Fibroblast of lung (primary cell): ENCODE measurements at regions not wholly inside any gene's neighbourhood (a gene's known extent, or its start where the extent isn't known, plus 50 kb on each side); places are given as distances from the start of the nearest gene placed in this dataset.

Source experiments
- DNase-seq, 2 donors: peaks; one replicate each; pipeline versions ENCODE4 v3.0.0 to v3.0.0-alpha.2; 2010; ENCODE audit warnings: low read depth in 2 of 2
- H2AFZ ChIP-seq: 2 replicates; pipeline ENCODE4 v1.5.1; 2012; ENCODE audit warnings: low read length, control low read depth, inconsistent platforms
- H3K27ac ChIP-seq: 2 replicates; pipeline ENCODE4 v1.5.1; 2011; ENCODE audit warnings: low read length, control low read depth; ENCODE audit not compliant: insufficient read depth
- H3K27me3 ChIP-seq: 2 replicates; pipeline ENCODE4 v1.5.1; 2011; ENCODE audit warnings: mild to moderate bottlenecking, low read length; ENCODE audit not compliant: control insufficient read depth, insufficient read depth
- H3K36me3 ChIP-seq: 2 replicates; pipeline ENCODE4 v1.5.1; 2011; ENCODE audit warnings: low read length; ENCODE audit not compliant: control insufficient read depth, insufficient read depth
- H3K4me1 ChIP-seq: 2 replicates; pipeline ENCODE4 v1.5.1; 2011; ENCODE audit warnings: low read length; ENCODE audit not compliant: control insufficient read depth, insufficient read depth; ENCODE audit errors: extremely low read depth
- H3K4me2 ChIP-seq: 2 replicates; pipeline ENCODE4 v1.5.1; 2011; ENCODE audit warnings: low read length, control low read depth; ENCODE audit not compliant: insufficient read depth; ENCODE audit errors: extremely low read depth
- H3K4me3 ChIP-seq, 4 experiments: fragments of 200-600 bp in 1 of 4; sonication (generic) in 1 of 4; replicated peaks in 1 of 4; 2 replicates each; pipeline ENCODE4 v1.5.1; 2011 to 2016; ENCODE audit warnings: low read length in 4 of 4, low read depth in 3 of 4, mild to moderate bottlenecking in 3 of 4, control low read depth in 2 of 4, inconsistent platforms in 1 of 4, mixed read lengths in 1 of 4; ENCODE audit not compliant: insufficient read depth in 1 of 4; ENCODE audit errors: control extremely low read depth in 1 of 4
- H3K79me2 ChIP-seq: 2 replicates; pipeline ENCODE4 v1.5.1; 2012; ENCODE audit warnings: mild to moderate bottlenecking, low read length, inconsistent platforms; ENCODE audit not compliant: control insufficient read depth, insufficient read depth
- H3K9ac ChIP-seq: 2 replicates; pipeline ENCODE4 v1.5.1; 2011; ENCODE audit warnings: mild to moderate bottlenecking, low read length, control low read depth; ENCODE audit not compliant: insufficient read depth
- H3K9me3 ChIP-seq: 2 replicates; pipeline ENCODE4 v1.5.1; 2012; ENCODE audit warnings: low read depth, low read length; ENCODE audit not compliant: control insufficient read depth, insufficient read depth
- H4K20me1 ChIP-seq: 2 replicates; pipeline ENCODE4 v1.5.1; 2011; ENCODE audit warnings: low read length; ENCODE audit not compliant: control insufficient read depth, insufficient read depth; ENCODE audit errors: extremely low read depth
- EZH2 ChIP-seq: IDR thresholded peaks from 2 replicates; pipeline ENCODE4 v1.5.1; 2012; ENCODE audit warnings: low read length, control low read depth, mild to moderate bottlenecking; ENCODE audit errors: missing control alignments
- TF ChIP-seq, protein P1 (sequence below), 2 donors: IDR thresholded peaks in 1 of 2; conservative IDR thresholded peaks in 1 of 2; 1 replicate in 1 of 2; 2 replicates in 1 of 2; pipeline ENCODE4 v1.5.1; 2011 to 2012; ENCODE audit warnings: low read length in 2 of 2, control low read depth in 1 of 2, inconsistent platforms in 1 of 2, low read depth in 1 of 2, mild to moderate bottlenecking in 1 of 2

DNA sequence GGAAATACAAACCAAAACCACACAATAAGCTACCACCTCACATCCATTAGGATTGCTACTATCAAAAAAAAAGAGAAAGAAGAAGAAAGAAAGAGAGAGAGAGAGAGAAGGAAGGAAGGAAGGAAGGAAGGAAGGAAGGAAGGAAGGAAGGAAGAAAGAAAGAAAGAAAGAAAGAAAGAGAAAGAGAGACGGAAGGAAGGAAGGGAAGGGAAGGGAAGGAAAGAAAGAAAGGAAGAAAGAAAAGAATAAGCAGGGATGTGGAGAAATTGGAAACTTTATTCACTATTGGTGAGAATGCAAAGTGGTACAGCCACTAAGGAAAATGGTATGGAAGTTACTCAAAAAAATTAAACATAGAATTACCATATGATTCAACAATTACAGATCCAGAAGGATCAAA lies 159.9 kb downstream of the ID4 start:
- no peak for TF ChIP-seq EZH2
- TF ChIP-seq, protein P1, sequence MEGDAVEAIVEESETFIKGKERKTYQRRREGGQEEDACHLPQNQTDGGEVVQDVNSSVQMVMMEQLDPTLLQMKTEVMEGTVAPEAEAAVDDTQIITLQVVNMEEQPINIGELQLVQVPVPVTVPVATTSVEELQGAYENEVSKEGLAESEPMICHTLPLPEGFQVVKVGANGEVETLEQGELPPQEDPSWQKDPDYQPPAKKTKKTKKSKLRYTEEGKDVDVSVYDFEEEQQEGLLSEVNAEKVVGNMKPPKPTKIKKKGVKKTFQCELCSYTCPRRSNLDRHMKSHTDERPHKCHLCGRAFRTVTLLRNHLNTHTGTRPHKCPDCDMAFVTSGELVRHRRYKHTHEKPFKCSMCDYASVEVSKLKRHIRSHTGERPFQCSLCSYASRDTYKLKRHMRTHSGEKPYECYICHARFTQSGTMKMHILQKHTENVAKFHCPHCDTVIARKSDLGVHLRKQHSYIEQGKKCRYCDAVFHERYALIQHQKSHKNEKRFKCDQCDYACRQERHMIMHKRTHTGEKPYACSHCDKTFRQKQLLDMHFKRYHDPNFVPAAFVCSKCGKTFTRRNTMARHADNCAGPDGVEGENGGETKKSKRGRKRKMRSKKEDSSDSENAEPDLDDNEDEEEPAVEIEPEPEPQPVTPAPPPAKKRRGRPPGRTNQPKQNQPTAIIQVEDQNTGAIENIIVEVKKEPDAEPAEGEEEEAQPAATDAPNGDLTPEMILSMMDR (conservative IDR thresholded peaks at IDR 0.05 in 1 of 2, IDR thresholded peaks at IDR 0.05 in 1 of 2; ENCODE audit: low read depth in 1 of 2, low read length in 2 of 2) = no peak
- H4K20me1 ChIP-seq = no peaks in the 10 kb centered on the region

DNA sequence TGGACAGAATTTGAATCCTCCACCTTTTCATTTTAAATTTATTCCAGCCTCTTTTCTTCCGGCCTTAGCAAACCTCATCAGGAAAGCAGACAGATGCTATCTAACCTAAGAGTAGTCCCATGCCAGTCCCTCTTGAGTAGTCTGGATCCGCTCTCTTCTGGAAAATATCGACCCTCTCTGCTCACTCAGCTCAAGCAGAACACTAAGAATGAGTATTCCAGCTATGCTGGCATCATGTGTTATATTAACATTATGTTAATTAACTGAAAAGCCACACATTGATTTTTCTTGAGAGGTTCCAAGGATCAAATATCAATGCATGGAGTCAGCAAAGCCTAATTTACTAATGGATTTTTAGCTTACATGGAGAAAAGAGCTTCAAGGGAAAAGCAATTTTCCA lies 161.4 kb downstream of the ID4 start:
- H3K27ac ChIP-seq = no peak overlapping the region
- no peak for TF ChIP-seq EZH2
- TF ChIP-seq, protein P1 (conservative IDR thresholded peaks at IDR 0.05 in 1 of 2, IDR thresholded peaks at IDR 0.05 in 1 of 2; ENCODE audit: low read depth in 1 of 2, low read length in 2 of 2) = no peak
- H3K4me1 ChIP-seq = no peaks in the 10 kb centered on the region
- no peaks in the 10 kb centered on the region for H3K27me3 ChIP-seq
- no peak overlapping the region for H3K4me3 ChIP-seq
- H3K4me2 ChIP-seq = no peak overlapping the region
- no peak for DNase-seq
- H3K79me2 ChIP-seq = no peaks in the 10 kb centered on the region
- H2AFZ ChIP-seq = no peak overlapping the region
- H3K36me3 ChIP-seq = no peaks in the 10 kb centered on the region
- no peak overlapping the region for H3K9ac ChIP-seq
- H3K9me3 ChIP-seq = no peaks in the 10 kb centered on the region
- H4K20me1 ChIP-seq = no peaks in the 10 kb centered on the region

More for the DNA sequence above, 159.9 kb downstream of the ID4 start:
- no peak overlapping the region for H3K4me3 ChIP-seq
- no peak overlapping the region for H3K27ac ChIP-seq
- no peaks in the 10 kb centered on the region for H3K27me3 ChIP-seq
- no peaks in the 10 kb centered on the region for H3K36me3 ChIP-seq
- no peak overlapping the region for H2AFZ ChIP-seq
- H3K4me1 ChIP-seq = no peaks in the 10 kb centered on the region
- H3K79me2 ChIP-seq = no peaks in the 10 kb centered on the region
- DNase-seq = no peak
- no peak overlapping the region for H3K9ac ChIP-seq
- no peaks in the 10 kb centered on the region for H3K9me3 ChIP-seq
- no peak overlapping the region for H3K4me2 ChIP-seq

DNA sequence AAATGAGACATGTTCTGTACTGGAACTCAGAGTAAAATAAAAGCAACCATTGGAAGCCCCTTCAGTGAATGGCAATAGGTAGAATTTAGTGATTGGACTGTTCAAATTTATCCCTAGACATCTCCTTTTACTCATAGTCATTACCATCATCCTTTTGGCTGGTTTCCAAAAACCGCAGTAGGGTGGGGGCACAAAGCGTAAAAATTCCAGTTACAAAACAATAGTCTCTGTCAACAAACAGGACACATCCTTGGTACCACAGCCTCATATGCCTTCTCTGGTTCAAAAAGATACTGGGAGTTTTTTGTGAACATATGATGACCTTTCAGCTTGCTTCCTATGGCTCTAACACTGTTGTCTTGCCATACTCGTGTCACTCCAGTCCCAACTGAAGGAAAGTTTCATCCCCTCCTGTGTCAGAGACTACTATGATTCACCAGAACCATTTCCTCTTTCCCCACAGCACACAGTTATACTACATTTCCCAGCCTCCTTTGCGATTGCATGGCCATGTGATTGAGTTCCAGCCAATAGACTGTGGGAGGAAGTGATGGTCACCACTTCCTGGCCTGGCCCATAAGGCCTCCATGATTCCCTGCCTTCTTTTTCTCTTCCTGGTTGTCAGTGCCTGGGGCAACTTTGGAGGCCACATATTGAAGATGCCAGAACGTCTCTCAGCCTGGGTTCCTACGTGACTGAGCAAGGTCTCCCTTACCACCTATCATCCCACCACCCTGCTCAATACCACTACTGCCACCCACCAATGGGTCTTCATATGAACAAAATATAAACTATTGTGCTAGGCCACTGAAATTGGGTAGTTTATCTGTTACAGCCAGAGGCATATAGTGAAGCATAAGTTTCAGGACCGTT lies 162.4 kb downstream of the ID4 start:
- Histone ChIP-seq H2AFZ (no peak overlapping the region), H3K4me2 (no peak overlapping the region), H3K27me3 (no peaks in the 10 kb centered on the region), H3K79me2 (no peaks in the 10 kb centered on the region), H3K4me3 (no peak overlapping the region), H3K9me3 (no peaks in the 10 kb centered on the region), H3K4me1 (no peaks in the 10 kb centered on the region), H3K36me3 (no peaks in the 10 kb centered on the region), H3K27ac (no peak overlapping the region), H3K9ac (no peak overlapping the region), H4K20me1 (no peaks in the 10 kb centered on the region)
- TF ChIP-seq, protein P1 (conservative IDR thresholded peaks at IDR 0.05 in 1 of 2, IDR thresholded peaks at IDR 0.05 in 1 of 2; ENCODE audit: low read depth in 1 of 2, low read length in 2 of 2) = no peak
- TF ChIP-seq EZH2 = no peak
- no peak for DNase-seq
